NB4 (cell line): ENCODE measurements at regions not wholly inside any gene's neighbourhood (a gene's known extent, or its start where the extent isn't known, plus 50 kb on each side); places are given as distances from the start of the nearest gene placed in this dataset.

Experiments used
- DNase-seq: peaks from one replicate; pipeline ENCODE4 v3.0.0; 2010; ENCODE audit warnings: low read depth
- H3K4me3 ChIP-seq: one replicate; pipeline ENCODE4 v1.5.1; 2011; ENCODE audit warnings: mild to moderate bottlenecking, low read depth, low read length, moderate library complexity
- CTCF ChIP-seq: IDR thresholded peaks from one replicate; pipeline ENCODE4 v1.5.1; 2012; ENCODE audit warnings: low read depth, low read length
- MYC ChIP-seq: IDR thresholded peaks from 2 replicates; pipeline ENCODE4 v1.6.1; 2011; ENCODE audit warnings: low read depth, low read length
- POLR2A ChIP-seq: IDR thresholded peaks from 2 replicates; pipeline ENCODE4 v1.6.1; 2011; ENCODE audit warnings: mild to moderate bottlenecking; ENCODE audit not compliant: insufficient read length; ENCODE audit errors: extremely low read depth
- TF ChIP-seq, protein P1 (sequence below): IDR thresholded peaks from 2 replicates; pipeline ENCODE4 v1.6.1; 2011; ENCODE audit warnings: low read depth, low read length

GRCh38 chr14:94882401-94882800 lies 112.5 kb upstream of the GSC start:
- no peak overlapping the region for H3K4me3 ChIP-seq
- DNase-seq: no peak
- no peak for TF ChIP-seq MYC
- TF ChIP-seq, protein P1, sequence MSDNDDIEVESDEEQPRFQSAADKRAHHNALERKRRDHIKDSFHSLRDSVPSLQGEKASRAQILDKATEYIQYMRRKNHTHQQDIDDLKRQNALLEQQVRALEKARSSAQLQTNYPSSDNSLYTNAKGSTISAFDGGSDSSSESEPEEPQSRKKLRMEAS: no peak

GRCh38 chr14:94880876-94881275 lies 111.0 kb upstream of the GSC start:
- DNase-seq: no peak
- no peak for TF ChIP-seq POLR2A
- TF ChIP-seq, protein P1: no peak
- TF ChIP-seq MYC: no peak
- no peak for TF ChIP-seq CTCF

GRCh38 chr14:94880106-94880505 lies 110.2 kb upstream of the GSC start:
- H3K4me3 ChIP-seq: no peak overlapping the region
- TF ChIP-seq CTCF (no peak), MYC (no peak), POLR2A (no peak)
- TF ChIP-seq, protein P1: no peak
- DNase-seq: no peak

More at GRCh38 chr14:94880876-94881275, 111.0 kb upstream of the GSC start:
- H3K4me3 ChIP-seq: no peak overlapping the region

DNA sequence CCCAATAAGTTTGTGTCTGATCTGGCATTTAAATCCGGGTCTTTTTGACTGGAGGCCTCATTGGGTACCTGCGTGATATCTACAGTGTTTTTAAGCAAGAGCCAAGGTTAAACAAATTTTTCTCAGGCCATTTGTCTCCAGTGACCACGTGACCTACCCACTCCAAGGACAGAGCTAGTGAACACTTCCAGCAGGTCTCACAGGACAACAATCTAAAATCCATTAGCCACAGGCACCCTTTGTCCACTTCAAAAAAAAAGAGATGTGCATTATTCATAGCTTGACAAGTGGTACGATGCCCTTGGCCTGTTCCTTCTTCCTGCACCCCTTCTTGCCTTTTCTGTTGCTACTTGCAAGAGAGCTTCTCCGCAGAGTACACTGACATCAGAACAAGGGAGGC lies 109.6 kb upstream of the GSC start:
- TF ChIP-seq CTCF (no peak), POLR2A (no peak), MYC (no peak)
- TF ChIP-seq, protein P1: no peak
- no peak for DNase-seq
- no peak overlapping the region for H3K4me3 ChIP-seq

DNA sequence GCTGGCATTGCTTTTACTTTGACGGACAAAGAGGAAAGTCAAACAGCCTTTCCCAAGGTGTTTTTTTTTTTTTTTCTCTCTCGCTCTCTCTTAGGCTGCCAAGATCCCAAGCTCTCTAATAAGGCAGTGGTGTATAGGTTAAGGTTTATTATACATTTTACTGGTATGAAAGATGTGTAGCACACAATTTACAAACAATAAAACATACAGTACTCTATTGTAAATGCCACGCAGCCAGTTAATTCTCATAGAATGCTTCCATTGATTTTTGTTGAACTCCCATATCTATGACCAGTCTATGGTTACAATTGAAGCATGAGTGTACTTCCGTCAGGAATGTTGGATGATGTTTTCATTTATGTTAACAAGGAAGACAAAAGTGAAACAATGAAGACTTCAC lies 106.4 kb upstream of the GSC start:
- DNase-seq: no peak
- H3K4me3 ChIP-seq: no peak overlapping the region
- no peak for TF ChIP-seq MYC

DNA sequence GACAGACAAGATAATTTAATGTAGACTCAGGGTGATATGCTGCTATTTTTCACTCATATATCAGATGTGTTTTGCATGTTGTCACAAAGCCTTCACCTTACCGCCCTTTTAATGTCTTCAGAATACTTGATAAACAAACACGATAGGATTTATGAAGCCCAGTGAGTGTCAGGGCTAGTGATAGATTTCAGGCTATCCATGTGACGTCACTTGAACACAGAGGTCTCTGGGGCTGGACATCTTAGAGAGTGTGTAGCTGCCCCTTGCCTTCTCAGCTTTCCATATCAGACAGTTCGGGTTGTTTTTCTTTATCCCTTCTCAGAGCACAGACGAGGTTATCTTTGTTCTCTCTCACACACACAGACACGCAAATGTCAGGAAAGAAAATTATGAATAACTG lies 105.3 kb upstream of the GSC start:
- no peak overlapping the region for H3K4me3 ChIP-seq
- no peak for TF ChIP-seq POLR2A
- TF ChIP-seq CTCF: no peak
- TF ChIP-seq, protein P1: no peak
- no peak for TF ChIP-seq MYC
- no peak for DNase-seq

GRCh38 chr14:94868772-94869072 lies 98.8 kb upstream of the GSC start:
- no peak for DNase-seq
- no peak for TF ChIP-seq CTCF
- no peak for TF ChIP-seq MYC
- TF ChIP-seq POLR2A: no peak
- TF ChIP-seq, protein P1: no peak
- H3K4me3 ChIP-seq: no peak overlapping the region
